Tibial nerve (tissue), 4 donors: ENCODE measurements at regions not wholly inside any gene's neighbourhood (a gene's known extent, or its start where the extent isn't known, plus 50 kb on each side); places are given as distances from the start of the nearest gene placed in this dataset.
"Not testable (repeated sequence)": the region's sequence is repeated elsewhere in the genome, so short reads cannot be mapped to it uniquely, and the experiment has no call there.

Experiments
- DNase-seq, 2 donors: peaks; one replicate each; pipeline ENCODE4 v3.0.0-alpha.2; 2019; ENCODE audit warnings: low spot score in 2 of 2
- H3K27ac ChIP-seq, 4 donors: fragments of 200-600 bp; sonication (generic) in 3 of 4; one replicate each; pipeline ENCODE4 v1.5.1; 2017 to 2019; ENCODE audit warnings: mild to moderate bottlenecking in 1 of 4
- H3K27me3 ChIP-seq, 2 donors: fragments of 200-600 bp; sonication (generic) in 1 of 2; one replicate each; pipeline versions ENCODE4 v1.5.1 to v1.6.0; 2017 to 2019
- H3K36me3 ChIP-seq, 3 donors: fragments of 200-600 bp; sonication (generic); one replicate each; pipeline ENCODE4 v1.5.1; 2018 to 2019
- H3K4me1 ChIP-seq, 4 donors: fragments of 200-600 bp; sonication (generic) in 3 of 4; one replicate each; pipeline ENCODE4 v1.5.1; 2017 to 2019
- H3K4me3 ChIP-seq, 4 donors: fragments of 200-600 bp; sonication (generic) in 3 of 4; one replicate each; pipeline ENCODE4 v1.5.1; 2017 to 2019; ENCODE audit warnings: mild to moderate bottlenecking in 1 of 4, moderate library complexity in 1 of 4
- H3K9me3 ChIP-seq, 4 donors: fragments of 200-600 bp; sonication (generic) in 3 of 4; one replicate each; pipeline ENCODE4 v1.5.1; 2017 to 2019
- CTCF ChIP-seq, 5 experiments: fragments of 200-600 bp in 3 of 5; fragments of 450-650 bp in 2 of 5; sonication (generic) in 3 of 5; IDR thresholded peaks; one replicate each; pipeline ENCODE4 v1.5.1; 2016 to 2019; ENCODE audit warnings: antibody characterized with exemption in 5 of 5, mild to moderate bottlenecking in 3 of 5, moderate library complexity in 2 of 5
- EP300 ChIP-seq, 2 donors: sonication (generic); formaldehyde crosslinking; IDR thresholded peaks; one replicate each; pipeline ENCODE4 v1.6.1; 2017; ENCODE audit warnings: antibody characterized with exemption in 2 of 2, mild to moderate bottlenecking in 1 of 2
- POLR2A ChIP-seq, 2 donors: fragments of 450-650 bp; IDR thresholded peaks; one replicate each; pipeline ENCODE4 v1.6.1; 2017; ENCODE audit warnings: antibody characterized with exemption in 2 of 2, mild to moderate bottlenecking in 2 of 2, moderate library complexity in 2 of 2
- WGBS, 2 donors: methylation state at CpG; one replicate each; pipeline ENCODE4 v1.1.5; 2018; 5-methylcytosine and 5-hydroxymethylcytosine counted together

DNA sequence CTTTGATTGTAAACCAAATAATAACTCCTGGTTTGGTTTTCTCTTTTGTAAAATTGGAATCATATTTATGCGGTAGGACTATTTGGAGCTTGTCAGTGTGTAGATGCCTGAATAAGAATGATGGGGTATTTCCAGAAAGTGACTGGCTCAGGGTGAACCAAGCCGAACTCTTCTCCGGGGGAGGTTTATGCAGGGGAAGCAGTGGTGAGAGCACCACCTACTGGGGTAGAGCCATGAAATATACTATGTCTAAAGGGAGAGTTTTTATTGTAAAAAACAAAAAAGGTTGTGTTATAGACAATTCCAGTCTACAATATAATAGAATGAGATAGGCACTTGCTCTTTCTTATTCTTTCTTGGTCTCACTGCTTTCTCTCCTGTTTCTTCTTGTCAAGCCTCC, 222.9 kb upstream of the SLC16A7 start:
- Histone ChIP-seq H3K27ac (no peak overlapping the region), H3K9me3 (no peaks in the 10 kb centered on the region), H3K36me3 (no peaks in the 10 kb centered on the region), H3K27me3 (no peaks in the 10 kb centered on the region), H3K4me1 (no peaks in the 10 kb centered on the region), H3K4me3 (no peak overlapping the region)
- DNase-seq: no peak
- 59 to 62% methylated on average over 3 of the region's 3 CpGs for WGBS, 2 donors
- TF ChIP-seq EP300 (IDR thresholded peaks at IDR 0.05): no peak
- TF ChIP-seq POLR2A (IDR thresholded peaks at IDR 0.05): no peak
- no peak for TF ChIP-seq CTCF (IDR thresholded peaks at IDR 0.05)

DNA sequence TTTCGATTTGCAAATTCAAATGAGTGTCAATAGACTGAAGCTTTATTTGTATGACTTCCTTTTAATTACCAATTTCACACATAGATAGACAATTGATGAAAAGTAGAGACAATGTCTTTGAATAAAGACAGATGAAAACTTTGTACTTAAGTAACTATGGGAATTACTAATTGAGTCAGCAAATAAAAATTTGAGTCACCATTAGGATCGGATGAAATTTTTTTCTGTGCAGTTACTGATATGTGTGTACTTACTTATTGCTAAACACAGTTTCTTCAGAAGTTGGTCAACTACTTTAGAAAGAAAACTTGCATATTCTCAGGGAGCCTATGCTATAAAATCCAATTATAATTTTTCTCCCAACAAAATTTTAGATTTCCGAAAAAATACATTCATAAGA, 224.9 kb upstream of the SLC16A7 start:
- H3K4me3 ChIP-seq: no peak overlapping the region
- TF ChIP-seq POLR2A (IDR thresholded peaks at IDR 0.05) (no peak), CTCF (IDR thresholded peaks at IDR 0.05) (no peak), EP300 (IDR thresholded peaks at IDR 0.05) (no peak)
- no peak for DNase-seq
- WGBS, 2 donors: 84 to 91% methylated on average over 3 of the region's 3 CpGs
- no peaks in the 10 kb centered on the region for H3K4me1 ChIP-seq
- no peaks in the 10 kb centered on the region for H3K9me3 ChIP-seq
- no peak overlapping the region for H3K27ac ChIP-seq
- H3K27me3 ChIP-seq: no peaks in the 10 kb centered on the region
- no peaks in the 10 kb centered on the region for H3K36me3 ChIP-seq

DNA sequence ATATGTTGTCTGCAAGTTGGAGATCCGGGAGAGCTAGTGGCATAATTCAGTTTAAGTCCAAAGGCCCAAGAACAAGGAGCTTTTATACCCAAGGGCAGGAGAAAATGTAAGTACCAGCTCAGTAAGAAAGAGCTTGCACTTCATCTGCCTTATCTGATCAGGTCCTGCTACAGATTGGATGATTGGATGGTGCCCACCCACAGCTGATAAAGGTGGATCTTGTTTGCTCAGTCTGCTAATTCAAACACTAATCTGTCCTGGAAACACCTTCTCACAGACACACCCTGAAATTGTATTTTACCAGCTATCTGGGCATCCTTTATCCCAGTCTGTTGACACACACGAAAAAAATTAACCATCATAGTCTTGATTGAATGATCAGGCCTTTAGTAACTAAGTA, 230.7 kb upstream of the SLC16A7 start:
- DNase-seq: no peak
- no peak overlapping the region for H3K27ac ChIP-seq
- H3K4me3 ChIP-seq: no peak overlapping the region
- TF ChIP-seq CTCF (IDR thresholded peaks at IDR 0.05): no peak
- TF ChIP-seq EP300 (IDR thresholded peaks at IDR 0.05): no peak
- TF ChIP-seq POLR2A (IDR thresholded peaks at IDR 0.05): no peak
- no peaks in the 10 kb centered on the region for H3K27me3 ChIP-seq
- H3K4me1 ChIP-seq: no peaks in the 10 kb centered on the region
- H3K36me3 ChIP-seq: no peaks in the 10 kb centered on the region
- H3K9me3 ChIP-seq: no peaks in the 10 kb centered on the region
- 80 to 86% methylated on average over 2 of the region's 2 CpGs for WGBS, 2 donors

DNA sequence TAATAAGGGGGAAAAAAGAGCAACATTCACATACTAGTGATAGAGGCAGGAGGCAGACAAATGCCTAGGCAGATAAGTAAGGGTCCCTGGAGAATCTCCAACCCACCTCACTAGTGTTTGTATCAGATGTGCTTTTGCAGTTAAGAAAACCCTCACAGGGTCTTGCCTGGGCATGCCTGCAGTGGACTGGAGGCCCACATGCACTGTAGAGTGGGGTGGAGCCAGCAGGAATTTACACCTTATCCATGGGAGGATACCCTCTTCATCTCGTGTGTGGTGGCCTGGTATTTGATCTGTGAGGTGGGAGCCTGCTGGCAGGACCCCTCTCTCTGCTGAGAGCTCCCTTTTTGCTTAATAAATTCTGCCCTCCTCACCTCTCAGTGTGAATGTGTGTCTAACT, 238.0 kb upstream of the SLC16A7 start:
- Histone ChIP-seq H3K4me1 (no peaks in the 10 kb centered on the region), H3K9me3 (no peaks in the 10 kb centered on the region), H3K27me3 (no peaks in the 10 kb centered on the region), H3K4me3 (no peak overlapping the region), H3K27ac (no peak overlapping the region), H3K36me3 (no peaks in the 10 kb centered on the region)
- TF ChIP-seq EP300 (IDR thresholded peaks at IDR 0.05) (no peak), CTCF (IDR thresholded peaks at IDR 0.05) (no peak), POLR2A (IDR thresholded peaks at IDR 0.05) (no peak)
- 19 to 33% methylated on average over 1 of the region's 1 CpG for WGBS, 2 donors
- no peak for DNase-seq

GRCh38 chr12:59346248-59346647, 249.6 kb upstream of the SLC16A7 start:
- H3K27ac ChIP-seq, H3K4me1 ChIP-seq, DNase-seq, H3K27me3 ChIP-seq, H3K36me3 ChIP-seq, H3K9me3 ChIP-seq, H3K4me3 ChIP-seq: not testable (repeated sequence)
- WGBS, 2 donors: 46 to 60% methylated on average over 5 of the region's 5 CpGs

DNA sequence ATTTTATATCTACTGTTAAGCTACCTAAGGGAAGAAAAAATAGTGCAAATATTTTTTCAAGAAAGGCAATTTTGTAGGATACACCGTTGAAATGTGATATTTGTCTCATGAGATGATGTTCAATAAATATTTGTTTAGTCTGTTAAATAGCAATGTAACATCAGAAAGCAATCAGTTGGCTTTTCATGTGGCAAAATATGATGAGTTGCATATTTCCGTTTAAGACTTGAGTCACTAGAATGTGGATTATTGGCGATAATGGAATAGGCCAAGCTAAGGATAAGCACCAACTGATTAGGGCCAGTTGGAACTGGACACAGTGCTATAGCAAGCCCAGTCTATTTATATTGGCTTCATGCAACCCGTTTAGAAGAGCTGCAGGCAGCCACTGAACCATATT, 250.4 kb upstream of the SLC16A7 start:
- no peaks in the 10 kb centered on the region for H3K36me3 ChIP-seq
- H3K27me3 ChIP-seq: no peaks in the 10 kb centered on the region
- TF ChIP-seq POLR2A (IDR thresholded peaks at IDR 0.05) (no peak), EP300 (IDR thresholded peaks at IDR 0.05) (no peak), CTCF (IDR thresholded peaks at IDR 0.05) (no peak)
- 59 to 76% methylated on average over 4 of the region's 4 CpGs for WGBS, 2 donors
- peaks cover 0 to 7% (median 0%) of the 10 kb centered on the region in 4 donors for H3K9me3 ChIP-seq
- H3K4me1 ChIP-seq: no peaks in the 10 kb centered on the region
- no peak overlapping the region for H3K4me3 ChIP-seq
- no peak overlapping the region for H3K27ac ChIP-seq
- no peak for DNase-seq
